ENCODE measurements at regions not wholly inside any gene's neighbourhood (a gene's known extent, or its start where the extent isn't known, plus 50 kb on each side); places are given as distances from the start of the nearest gene placed in this dataset.

DNA sequence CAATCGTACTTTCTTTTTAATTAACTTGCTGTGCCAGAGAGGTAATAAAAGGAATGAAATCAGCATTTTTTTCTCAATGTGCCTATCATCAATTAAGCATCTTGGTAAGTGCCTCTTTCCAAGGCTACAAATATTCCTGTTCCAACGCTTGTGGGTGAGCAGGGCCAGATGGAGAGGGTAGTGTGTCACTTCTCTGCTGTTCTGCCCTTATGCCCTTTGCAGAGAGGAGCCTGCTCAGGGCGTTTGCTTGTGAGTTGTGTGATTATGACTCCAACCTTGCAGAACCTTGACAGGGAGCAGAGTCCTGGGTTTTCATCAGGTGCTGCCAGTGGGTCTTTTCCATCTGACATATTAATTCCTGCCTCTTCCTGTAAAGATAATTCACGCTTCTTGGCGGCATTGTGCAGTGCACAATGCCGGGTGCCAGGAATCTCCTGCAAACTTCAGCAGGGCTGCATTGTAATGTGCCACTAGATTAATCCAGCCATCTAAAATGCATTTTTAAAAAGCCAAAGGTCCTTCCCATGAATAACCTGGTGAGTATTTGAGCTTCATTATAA lies 234.4 kb downstream of the ARHGAP12 start:
- Mint-ChIP-seq H3K4me1 (no peaks in the 10 kb centered on the region), H3K9me3 (peaks cover 5% of the 10 kb centered on the region)

GRCh38 chr10:31693491-31693890 lies 235.1 kb downstream of the ARHGAP12 start:
- H3K27ac Mint-ChIP-seq = no peak overlapping the region
- H3K4me3 Mint-ChIP-seq = no peak overlapping the region
- POLR2A ChIA-PET = no interaction called here

More for the DNA sequence above, 234.4 kb downstream of the ARHGAP12 start:
- Mint-ChIP-seq H3K27ac (no peak overlapping the region), H3K27me3 (no peaks in the 10 kb centered on the region), H3K4me3 (no peak overlapping the region), H3K36me3 (ENCODE audit: low read depth) (no peaks in the 10 kb centered on the region)
- CTCF ChIA-PET = no interaction called here
- POLR2A ChIA-PET = no interaction called here
- DNase-seq = no peak

DNA sequence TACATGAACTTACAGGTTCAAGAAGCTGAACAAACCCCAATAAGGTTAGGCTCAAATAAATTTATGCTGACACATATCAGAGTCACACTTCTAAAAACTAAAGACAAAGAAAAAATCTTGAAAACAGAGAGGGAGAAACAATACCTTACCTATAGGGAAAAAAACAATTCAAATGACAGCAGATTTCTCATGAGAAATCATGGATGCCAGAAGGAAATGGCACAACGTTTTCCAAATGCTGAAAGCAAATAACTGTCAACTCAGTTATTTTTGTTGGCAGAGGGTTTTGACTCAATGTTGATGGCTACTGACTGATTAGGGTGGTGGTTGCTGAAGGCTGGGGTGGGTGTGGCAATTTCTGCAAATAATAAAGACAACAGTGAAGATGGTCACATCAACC lies 239.4 kb downstream of the ARHGAP12 start:
- H3K4me3 Mint-ChIP-seq = no peak overlapping the region
- H3K27ac Mint-ChIP-seq = no peak overlapping the region
- POLR2A ChIA-PET = no interaction called here
- peaks cover 23% of the 10 kb centered on the region for H3K9me3 Mint-ChIP-seq
- peaks cover 3% of the 10 kb centered on the region for H3K27me3 Mint-ChIP-seq
- no peaks in the 10 kb centered on the region for H3K36me3 Mint-ChIP-seq (ENCODE audit: low read depth)
- CTCF ChIA-PET = no interaction called here
- H3K4me1 Mint-ChIP-seq = no peaks in the 10 kb centered on the region
- no peak for DNase-seq

More at GRCh38 chr10:31693491-31693890, 235.1 kb downstream of the ARHGAP12 start:
- DNase-seq = no peak
- no peaks in the 10 kb centered on the region for H3K4me1 Mint-ChIP-seq
- no peaks in the 10 kb centered on the region for H3K36me3 Mint-ChIP-seq (ENCODE audit: low read depth)
- peaks cover 10% of the 10 kb centered on the region for H3K9me3 Mint-ChIP-seq
- H3K27me3 Mint-ChIP-seq = peaks cover 3% of the 10 kb centered on the region
- CTCF ChIA-PET = no interaction called here

DNA sequence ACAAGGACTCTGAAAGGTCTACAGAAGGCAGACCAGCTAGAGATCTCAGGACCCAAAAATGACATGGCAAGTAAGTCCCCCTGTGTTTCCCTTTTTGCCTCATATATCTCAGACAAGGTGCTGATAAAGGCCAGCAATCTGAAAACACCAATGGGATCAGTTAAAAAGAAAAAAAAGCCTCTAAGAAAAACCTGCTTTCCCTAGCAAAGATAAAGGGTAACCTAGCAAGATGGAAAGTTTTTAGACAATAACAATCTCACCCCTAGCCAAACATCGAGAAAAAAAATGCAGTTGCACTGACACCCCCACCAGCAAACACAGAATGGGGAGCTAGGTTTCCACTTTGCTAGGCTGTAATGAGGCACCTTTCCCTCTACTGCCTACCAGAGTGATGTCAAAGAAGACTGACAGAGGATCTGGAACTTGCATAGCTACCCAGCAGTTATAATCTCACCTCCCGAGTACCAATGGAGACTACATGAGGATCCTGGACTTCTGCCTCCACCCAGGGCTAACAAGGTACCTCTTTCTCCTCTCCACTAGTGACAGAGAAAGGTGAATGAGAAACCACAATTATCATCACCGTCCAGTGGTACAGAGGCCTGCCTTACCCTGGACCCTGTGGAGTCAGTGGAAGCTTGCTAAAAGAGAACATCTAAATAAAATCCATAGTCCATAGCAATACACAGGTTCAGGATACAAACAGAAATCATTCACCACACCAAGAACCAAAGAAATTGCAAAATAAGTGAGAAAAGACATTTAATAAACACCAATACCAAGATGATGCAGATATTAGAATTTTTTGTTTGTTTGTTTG lies 240.8 kb downstream of the ARHGAP12 start:
- no peak overlapping the region for H3K4me3 Mint-ChIP-seq
- DNase-seq = no peak
- peaks cover 31% of the 10 kb centered on the region for H3K9me3 Mint-ChIP-seq
- H3K36me3 Mint-ChIP-seq (ENCODE audit: low read depth) = no peaks in the 10 kb centered on the region
- no peak overlapping the region for H3K27ac Mint-ChIP-seq
- H3K4me1 Mint-ChIP-seq = no peaks in the 10 kb centered on the region
- ChIA-PET POLR2A (no interaction called here), CTCF (no interaction called here)
- peaks cover 3% of the 10 kb centered on the region for H3K27me3 Mint-ChIP-seq

DNA sequence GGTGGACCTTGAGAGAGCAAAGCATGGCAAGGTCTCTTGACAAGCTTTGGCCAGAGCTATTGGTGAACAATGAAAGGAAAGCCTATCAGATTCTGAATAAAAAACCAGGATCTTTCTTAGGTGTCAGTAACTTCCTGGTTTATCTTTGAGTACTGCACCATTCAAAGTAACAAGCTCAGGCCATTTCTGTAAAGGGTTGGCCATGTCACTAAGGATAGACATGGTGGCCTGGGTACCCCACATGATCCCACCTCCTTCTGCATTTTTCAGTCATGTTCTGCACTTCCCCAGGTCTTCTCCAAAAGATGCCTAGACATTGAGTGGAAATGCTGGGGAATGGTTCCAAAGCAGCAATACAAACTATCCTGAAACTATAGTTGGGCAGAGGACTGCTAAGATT lies 242.0 kb downstream of the ARHGAP12 start:
- no peak overlapping the region for H3K4me3 Mint-ChIP-seq
- no peak for DNase-seq
- H3K27ac Mint-ChIP-seq = no peak overlapping the region
- peaks cover 44% of the 10 kb centered on the region for H3K9me3 Mint-ChIP-seq
- ChIA-PET POLR2A (no interaction called here), CTCF (no interaction called here)
- no peaks in the 10 kb centered on the region for H3K4me1 Mint-ChIP-seq
- peaks cover 3% of the 10 kb centered on the region for H3K27me3 Mint-ChIP-seq
- H3K36me3 Mint-ChIP-seq (ENCODE audit: low read depth) = no peaks in the 10 kb centered on the region

DNA sequence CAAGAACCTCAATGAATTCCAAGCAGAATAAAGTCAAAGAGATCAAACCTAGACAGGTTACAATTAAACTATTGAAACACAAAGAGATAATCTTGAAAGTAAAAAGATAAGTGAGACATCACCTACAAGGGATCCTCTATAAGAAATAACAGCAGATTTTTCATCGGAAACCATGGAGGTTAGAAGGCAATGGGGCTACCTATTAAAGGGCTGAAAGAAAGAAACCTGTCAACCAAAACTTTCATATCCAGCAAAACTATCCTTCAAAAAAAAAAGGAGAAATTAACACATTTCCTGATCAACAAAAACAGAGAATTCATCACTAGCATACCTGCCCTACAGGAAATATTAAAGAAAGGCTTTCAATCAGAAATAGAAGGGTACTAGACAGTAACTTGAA lies 244.9 kb downstream of the ARHGAP12 start:
- Mint-ChIP-seq H3K27ac (no peak overlapping the region), H3K27me3 (no peaks in the 10 kb centered on the region), H3K9me3 (peaks cover 37% of the 10 kb centered on the region), H3K4me1 (no peaks in the 10 kb centered on the region), H3K4me3 (no peak overlapping the region), H3K36me3 (ENCODE audit: low read depth) (no peaks in the 10 kb centered on the region)
- POLR2A ChIA-PET = no interaction called here
- no peak for DNase-seq
- CTCF ChIA-PET = no interaction called here

DNA sequence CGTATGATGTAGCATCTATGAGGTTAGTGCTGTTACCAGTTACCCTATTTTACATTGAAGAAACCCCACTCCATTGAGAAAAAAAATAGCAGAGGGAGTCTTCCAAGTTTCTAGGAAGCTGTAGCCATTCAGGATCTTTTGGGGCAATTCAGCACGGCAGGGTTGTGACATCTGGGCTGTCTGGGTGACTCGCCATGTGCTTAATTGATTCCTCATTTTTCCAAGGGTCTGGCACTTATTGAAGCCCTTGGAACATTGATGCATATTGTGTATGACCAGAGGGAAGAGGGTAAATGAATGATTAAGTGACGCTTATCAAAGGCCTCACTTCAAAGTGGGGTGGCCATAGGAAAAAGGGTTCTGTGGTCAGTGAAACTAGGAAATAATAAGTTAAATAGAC lies 248.7 kb downstream of the ARHGAP12 start:
- no peak for DNase-seq
- Mint-ChIP-seq H3K36me3 (ENCODE audit: low read depth) (no peaks in the 10 kb centered on the region), H3K27me3 (no peaks in the 10 kb centered on the region), H3K27ac (no peak overlapping the region), H3K4me3 (no peak overlapping the region), H3K4me1 (no peaks in the 10 kb centered on the region), H3K9me3 (peaks cover 33% of the 10 kb centered on the region)
- CTCF ChIA-PET = no interaction called here
- POLR2A ChIA-PET = no interaction called here

GRCh38 chr10:31678575-31679516 lies 249.8 kb downstream of the ARHGAP12 start:
- Mint-ChIP-seq H3K36me3 (ENCODE audit: low read depth) (no peaks in the 10 kb centered on the region), H3K4me1 (no peaks in the 10 kb centered on the region), H3K27ac (no peak overlapping the region), H3K27me3 (peaks cover 2% of the 10 kb centered on the region), H3K4me3 (no peak overlapping the region), H3K9me3 (peaks cover 26% of the 10 kb centered on the region)
- no peak for DNase-seq
- ChIA-PET CTCF (no interaction called here), POLR2A (no interaction called here)

- Mint-ChIP-seq H3K27ac (no peak overlapping the region), H3K36me3 (ENCODE audit: low read depth) (no peaks in the 10 kb centered on the region), H3K4me1 (no peaks in the 10 kb centered on the region), H3K27me3 (peaks cover 6% of the 10 kb centered on the region), H3K4me3 (no peak overlapping the region), H3K9me3 (peaks cover 20% of the 10 kb centered on the region)
- CTCF ChIA-PET = no interaction called here
- no peak for DNase-seq
- POLR2A ChIA-PET = no interaction called here
Observed at GRCh38 chr10:31678139-31678536, 250.5 kb downstream of the ARHGAP12 start.

- Mint-ChIP-seq H3K27me3 (peaks cover 6% of the 10 kb centered on the region), H3K4me3 (no peak overlapping the region), H3K36me3 (ENCODE audit: low read depth) (no peaks in the 10 kb centered on the region), H3K4me1 (no peaks in the 10 kb centered on the region), H3K9me3 (peaks cover 19% of the 10 kb centered on the region), H3K27ac (no peak overlapping the region)
- CTCF ChIA-PET = no interaction called here
- POLR2A ChIA-PET = no interaction called here
- no peak for DNase-seq
Observed at GRCh38 chr10:31677195-31678138, 251.2 kb downstream of the ARHGAP12 start.

DNA sequence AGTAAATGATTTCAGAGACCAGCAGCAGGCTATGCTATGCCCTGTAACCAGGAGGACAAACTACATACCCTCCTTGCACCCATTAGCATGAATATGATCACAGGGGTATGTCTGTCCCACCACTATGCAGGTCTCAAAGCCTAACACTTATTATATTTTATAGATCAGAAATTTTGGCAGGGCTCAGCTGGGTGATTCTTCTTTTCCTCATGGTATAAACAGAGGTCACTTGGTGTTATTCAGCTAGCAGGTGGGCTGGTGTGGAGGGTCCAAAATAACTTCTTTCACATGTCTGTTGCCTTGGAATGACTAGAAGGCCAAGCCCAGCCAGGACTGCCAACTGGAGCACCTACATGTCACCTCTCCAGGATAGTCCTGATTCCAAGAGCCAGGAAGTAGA lies 252.9 kb downstream of the ARHGAP12 start:
- Mint-ChIP-seq H3K4me3 (no peak overlapping the region), H3K4me1 (no peaks in the 10 kb centered on the region), H3K27me3 (peaks cover 6% of the 10 kb centered on the region), H3K27ac (no peak overlapping the region), H3K36me3 (ENCODE audit: low read depth) (no peaks in the 10 kb centered on the region), H3K9me3 (peaks cover 10% of the 10 kb centered on the region)
- ChIA-PET CTCF (no interaction called here), POLR2A (no interaction called here)
- DNase-seq = no peak

- POLR2A ChIA-PET = no interaction called here
- CTCF ChIA-PET = no interaction called here
- H3K36me3 Mint-ChIP-seq (ENCODE audit: low read depth) = no peaks in the 10 kb centered on the region
Observed at GRCh38 chr10:31669357-31669756, 259.3 kb downstream of the ARHGAP12 start.

DNA sequence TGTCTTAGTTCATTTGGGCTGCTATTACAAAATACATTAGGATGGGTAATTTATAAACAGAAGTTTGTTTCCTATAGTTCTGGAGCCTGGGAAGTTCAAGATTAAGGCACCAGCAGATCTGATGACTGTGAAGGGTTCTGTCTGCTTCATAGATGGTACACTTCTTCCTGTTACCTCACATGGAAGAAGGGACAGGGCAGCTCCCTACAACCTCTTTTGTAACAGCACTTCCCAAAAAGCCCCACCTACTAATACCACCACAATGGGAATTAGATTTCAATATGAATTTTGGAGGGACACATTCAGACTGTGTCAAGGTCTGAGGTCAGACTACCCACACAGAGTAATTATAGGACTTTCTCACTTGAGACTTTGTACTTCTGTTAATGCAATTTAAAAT lies 260.3 kb downstream of the ARHGAP12 start:
- H3K27me3 Mint-ChIP-seq = peaks cover 7% of the 10 kb centered on the region
- ChIA-PET POLR2A (no interaction called here), CTCF (no interaction called here)
- no peak for DNase-seq
- no peak overlapping the region for H3K27ac Mint-ChIP-seq
- no peaks in the 10 kb centered on the region for H3K36me3 Mint-ChIP-seq (ENCODE audit: low read depth)
- no peaks in the 10 kb centered on the region for H3K4me1 Mint-ChIP-seq
- H3K4me3 Mint-ChIP-seq = no peak overlapping the region
- peaks cover 5% of the 10 kb centered on the region for H3K9me3 Mint-ChIP-seq

More at GRCh38 chr10:31669357-31669756, 259.3 kb downstream of the ARHGAP12 start:
- Mint-ChIP-seq H3K9me3 (peaks cover 6% of the 10 kb centered on the region), H3K4me3 (no peak overlapping the region), H3K27ac (no peak overlapping the region), H3K4me1 (no peaks in the 10 kb centered on the region), H3K27me3 (peaks cover 12% of the 10 kb centered on the region)
- no peak for DNase-seq
